GM12875 (cell line): ENCODE measurements at regions not wholly inside any gene's neighbourhood (a gene's known extent, or its start where the extent isn't known, plus 50 kb on each side); places are given as distances from the start of the nearest gene placed in this dataset.

ENCODE experiments used
- H3K4me3 ChIP-seq: one replicate; pipeline ENCODE4 v1.5.1; 2011; ENCODE audit warnings: low read depth, low read length, control low read depth
- CTCF ChIP-seq: IDR thresholded peaks from 2 replicates; pipeline ENCODE4 v1.5.1; 2011; ENCODE audit warnings: low read depth, mild to moderate bottlenecking, control low read depth, inconsistent platforms, low read length, moderate library complexity, borderline replicate concordance; ENCODE audit not compliant: insufficient read depth

- H3K4me3 ChIP-seq, result no peak overlapping the region
- no peak for TF ChIP-seq CTCF
Measured at GRCh38 chr16:86710602-86710950, 132.2 kb downstream of the FOXL1 start.

- no peak overlapping the region for H3K4me3 ChIP-seq
- no peak for TF ChIP-seq CTCF
Measured at GRCh38 chr16:86712158-86713009, 134.0 kb downstream of the FOXL1 start.

- no peak for TF ChIP-seq CTCF
- no peak overlapping the region for H3K4me3 ChIP-seq
Measured at GRCh38 chr16:86713021-86713631, 134.8 kb downstream of the FOXL1 start.

- TF ChIP-seq CTCF, result no peak
- H3K4me3 ChIP-seq, result no peak overlapping the region
Measured at GRCh38 chr16:86714166-86714565, 135.8 kb downstream of the FOXL1 start.

- no peak for TF ChIP-seq CTCF
- H3K4me3 ChIP-seq, result no peak overlapping the region
Measured at GRCh38 chr16:86716649-86717048, 138.3 kb downstream of the FOXL1 start.

GRCh38 chr16:86718118-86718517 lies 139.8 kb downstream of the FOXL1 start:
- TF ChIP-seq CTCF, result no peak
- no peak overlapping the region for H3K4me3 ChIP-seq

GRCh38 chr16:86722970-86723369 lies 144.6 kb downstream of the FOXL1 start:
- H3K4me3 ChIP-seq, result no peak overlapping the region
- TF ChIP-seq CTCF, result no peak
